Lower leg skin (tissue), 4 donors: ENCODE measurements at regions not wholly inside any gene's neighbourhood (a gene's known extent, or its start where the extent isn't known, plus 50 kb on each side); places are given as distances from the start of the nearest gene placed in this dataset.

ENCODE experiments used
- DNase-seq, 2 donors: peaks; one replicate each; pipeline ENCODE4 v3.0.0-alpha.2; 2019; ENCODE audit warnings: low spot score in 2 of 2
- H3K4me3 ChIP-seq: fragments of 200-600 bp; sonication (generic); 2 replicates; pipeline ENCODE4 v1.5.1; 2017; ENCODE audit warnings: mild to moderate bottlenecking, low read depth; ENCODE audit not compliant: poor library complexity, severe bottlenecking
- CTCF ChIP-seq, 3 donors: fragments of 450-650 bp; IDR thresholded peaks; one replicate each; pipeline ENCODE4 v1.5.1; 2016; ENCODE audit warnings: antibody characterized with exemption in 3 of 3, mild to moderate bottlenecking in 3 of 3, moderate library complexity in 2 of 3
- POLR2A ChIP-seq, 2 donors: fragments of 450-650 bp; IDR thresholded peaks; one replicate each; pipeline ENCODE4 v1.6.1; 2016 to 2017; ENCODE audit warnings: antibody characterized with exemption in 2 of 2, mild to moderate bottlenecking in 1 of 2, moderate library complexity in 1 of 2
- WGBS, 2 donors: methylation state at CpG; one replicate each; pipeline ENCODE4 v1.1.5; 2018; 5-methylcytosine and 5-hydroxymethylcytosine counted together
- intact Hi-C: fragments of 100-400 bp; cut with DNase I; formaldehyde crosslinking; loops from one replicate; pipeline ENCODE4 v1.15.0; 2023; ENCODE audit warnings: low total_unique reads

- no peak overlapping the region for H3K4me3 ChIP-seq
- 76 to 82% methylated on average over 6 of the region's 6 CpGs for WGBS, 2 donors
- no peak for DNase-seq
- TF ChIP-seq POLR2A (IDR thresholded peaks at IDR 0.05) (no peak), CTCF (IDR thresholded peaks at IDR 0.05) (no peak)
- intact Hi-C loops, result no loop called here
These were observed 493.3 kb downstream of the MAFB start for GRCh38 chr20:40195742-40196141.

GRCh38 chr20:40192529-40192928 lies 496.5 kb downstream of the MAFB start:
- TF ChIP-seq POLR2A (IDR thresholded peaks at IDR 0.05) (no peak), CTCF (IDR thresholded peaks at IDR 0.05) (no peak)
- H3K4me3 ChIP-seq, result no peak overlapping the region
- intact Hi-C loops, result no loop called here
- DNase-seq, result no peak

DNA sequence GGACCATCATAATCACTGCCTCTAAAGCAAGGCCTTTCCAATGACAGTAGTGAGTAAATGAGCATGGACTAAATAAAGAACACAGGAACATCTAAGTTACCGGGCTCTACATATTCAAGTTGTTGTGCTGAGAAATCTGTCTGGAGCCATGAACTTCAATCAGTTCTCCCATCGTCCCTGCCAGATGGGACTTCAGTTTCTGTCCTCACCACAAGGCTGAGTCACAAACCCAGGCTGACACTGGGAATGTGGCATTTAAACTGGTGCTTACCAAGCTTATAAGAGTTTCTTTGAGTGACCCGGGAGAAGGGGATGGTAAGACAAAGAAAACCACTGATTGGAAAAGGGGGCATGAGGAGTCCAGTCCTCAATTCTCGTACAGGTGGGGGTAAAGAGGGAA lies 497.0 kb downstream of the MAFB start:
- no peak overlapping the region for H3K4me3 ChIP-seq
- intact Hi-C loops, result no loop called here
- DNase-seq, result no peak
- TF ChIP-seq CTCF (IDR thresholded peaks at IDR 0.05), result no peak
- no peak for TF ChIP-seq POLR2A (IDR thresholded peaks at IDR 0.05)
- WGBS, 2 donors, result 66 to 72% methylated on average over 4 of the region's 4 CpGs

- DNase-seq, result peak in 1 of 2 donors; percentile 43
- H3K4me3 ChIP-seq, result no peak overlapping the region
- intact Hi-C loops, result no loop called here
- TF ChIP-seq CTCF (IDR thresholded peaks at IDR 0.05) (no peak), POLR2A (IDR thresholded peaks at IDR 0.05) (no peak)
- 55 to 57% methylated on average over 4 of the region's 4 CpGs for WGBS, 2 donors
These were observed 497.5 kb downstream of the MAFB start for GRCh38 chr20:40191573-40191972.

DNA sequence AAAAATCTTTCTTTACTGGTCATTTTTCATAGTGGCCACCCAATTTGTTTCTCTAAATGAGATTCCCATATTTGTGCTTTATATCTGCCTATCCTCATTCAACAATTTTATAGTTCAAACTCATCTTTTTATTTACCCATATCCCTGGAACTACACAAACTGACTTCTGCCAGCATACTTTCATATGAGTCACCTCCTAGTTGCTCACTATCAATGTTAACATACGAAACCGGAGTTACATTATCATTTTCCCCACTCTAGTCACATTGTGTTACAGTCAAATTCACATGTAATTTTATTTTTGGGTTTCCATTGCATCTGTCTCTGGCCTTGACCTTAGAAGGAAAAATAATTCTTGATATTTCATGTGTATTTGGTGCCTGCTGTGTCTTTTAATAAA lies 499.4 kb downstream of the MAFB start:
- DNase-seq, result no peak
- TF ChIP-seq POLR2A (IDR thresholded peaks at IDR 0.05) (no peak), CTCF (IDR thresholded peaks at IDR 0.05) (no peak)
- intact Hi-C loops, result no loop called here
- no peak overlapping the region for H3K4me3 ChIP-seq
- 22 to 25% methylated on average over 2 of the region's 2 CpGs for WGBS, 2 donors

DNA sequence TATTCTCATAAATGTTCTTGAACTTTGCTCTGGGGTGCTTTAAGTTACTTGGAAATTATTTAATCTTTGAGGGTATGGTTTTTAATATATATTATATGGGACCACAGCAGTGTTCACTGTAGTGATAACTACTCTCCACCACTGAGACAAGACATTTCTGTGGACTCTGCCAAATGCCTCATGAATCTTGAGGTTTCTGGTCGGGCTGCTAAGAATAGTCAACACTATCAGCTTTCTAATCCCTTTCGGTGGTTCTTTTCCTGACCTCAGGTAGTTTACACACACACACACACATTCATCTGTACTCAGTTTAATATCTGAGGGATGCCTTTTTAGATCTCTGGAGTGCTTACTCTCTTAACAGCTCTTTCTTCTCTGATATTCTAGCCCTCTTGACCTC lies 500.7 kb downstream of the MAFB start:
- TF ChIP-seq CTCF (IDR thresholded peaks at IDR 0.05), result no peak
- TF ChIP-seq POLR2A (IDR thresholded peaks at IDR 0.05), result no peak
- 65 to 69% methylated on average over 2 of the region's 2 CpGs for WGBS, 2 donors
- no peak for DNase-seq
- H3K4me3 ChIP-seq, result no peak overlapping the region
- intact Hi-C loops, result no loop called here
